ENCODE measurements at regions not wholly inside any gene's neighbourhood (a gene's known extent, or its start where the extent isn't known, plus 50 kb on each side); places are given as distances from the start of the nearest gene placed in this dataset.

- TF ChIP-seq CBX5 (IDR thresholded peaks at IDR 0.05; ENCODE audit: low read depth) (no peak), SRF (IDR thresholded peaks at IDR 0.05; ENCODE audit: low read depth in 2 of 2, low read length in 2 of 2) (no peak), NFYB (IDR thresholded peaks at IDR 0.05; ENCODE audit: insufficient read depth, low read depth, low read length) (no peak), POU2F2 (IDR thresholded peaks at IDR 0.05; ENCODE audit: borderline replicate concordance, low read depth, low read length) (no peak)
Observed at GRCh38 chr14:100671906-100672305, 54.8 kb upstream of the DLK1 start (continued).

DNA sequence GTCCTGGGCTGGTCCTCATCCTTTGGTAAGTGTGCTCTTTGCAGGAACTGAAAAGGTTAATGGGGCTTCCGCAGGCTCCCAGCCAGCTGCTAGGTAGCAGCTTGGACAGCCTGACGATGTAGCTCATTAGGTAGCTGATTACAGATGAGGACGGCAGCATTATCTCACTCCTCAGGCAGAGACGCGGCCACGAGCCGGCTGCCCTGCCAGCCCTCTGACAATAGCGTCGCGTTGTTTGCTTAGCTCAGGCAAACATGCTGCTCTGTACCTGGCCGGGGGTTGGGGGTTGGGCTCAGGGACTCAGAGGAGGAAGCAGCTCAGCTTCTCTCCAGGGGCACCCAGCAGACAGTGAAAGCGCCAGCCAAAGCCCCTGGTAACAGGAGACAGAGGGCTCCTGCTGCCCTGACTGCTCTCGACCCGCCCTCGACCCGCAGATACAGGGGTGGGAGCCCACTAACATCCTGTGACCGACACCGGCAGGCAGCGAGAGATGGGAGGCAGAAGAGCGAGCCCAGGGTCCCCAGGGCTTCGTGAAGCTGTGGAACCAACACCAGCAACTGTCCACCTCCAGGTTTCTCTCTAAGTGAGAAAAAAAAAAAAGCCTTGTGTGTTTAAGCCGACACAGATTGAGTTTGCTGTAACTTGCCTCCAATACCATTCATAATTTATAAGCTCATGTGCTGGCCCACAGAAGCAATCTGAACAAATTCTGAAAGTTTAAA, 53.4 kb upstream of the DLK1 start:
- FAIRE-seq (no peak), ATAC-seq (no peak), DNase-seq (ENCODE audit: low read depth, low spot score) (no peak)
- H3K27ac ChIP-seq (ENCODE audit: control insufficient read depth, insufficient read depth): no peak overlapping the region
- CTCF ChIA-PET: interaction anchor here (1.4 to 2.1 kb wide), 2 partner anchors 10 to 12 kb away, joined by 3 to 12 read pairs; no protein-coding TSS in a partner anchor
- no peak overlapping the region for H2AFZ ChIP-seq (ENCODE audit: control insufficient read depth, low read depth, low read length)
- H3K79me2 ChIP-seq (ENCODE audit: control insufficient read depth, insufficient read depth, low read length): no peaks in the 10 kb centered on the region
- no peaks in the 10 kb centered on the region for H3K9me3 ChIP-seq (replicated peaks; ENCODE audit: control insufficient read depth, insufficient read depth, low read length)
- peaks cover 3% of the 10 kb centered on the region; the same call in 1 of the 2 replicates for H4K20me1 ChIP-seq (ENCODE audit: control insufficient read depth, insufficient read depth)
- no peak overlapping the region for H3K9ac ChIP-seq (ENCODE audit: control insufficient read depth, insufficient read depth, low read length)
- H3K4me1 ChIP-seq (ENCODE audit: control insufficient read depth, insufficient read depth, low read length): no peaks in the 10 kb centered on the region
- BruUV-seq (replicated peaks): no TSS peak
- TF ChIP-seq GABPA (IDR thresholded peaks at IDR 0.05; ENCODE audit: low read depth): no peak
- TF ChIP-seq SKIL (IDR thresholded peaks at IDR 0.05; ENCODE audit: low read depth, poor library complexity, severe bottlenecking): no peak
- no peak for TF ChIP-seq FOS (IDR thresholded peaks at IDR 0.05; ENCODE audit: borderline replicate concordance, extremely low read depth, insufficient read length)
- TF ChIP-seq, protein P1, sequence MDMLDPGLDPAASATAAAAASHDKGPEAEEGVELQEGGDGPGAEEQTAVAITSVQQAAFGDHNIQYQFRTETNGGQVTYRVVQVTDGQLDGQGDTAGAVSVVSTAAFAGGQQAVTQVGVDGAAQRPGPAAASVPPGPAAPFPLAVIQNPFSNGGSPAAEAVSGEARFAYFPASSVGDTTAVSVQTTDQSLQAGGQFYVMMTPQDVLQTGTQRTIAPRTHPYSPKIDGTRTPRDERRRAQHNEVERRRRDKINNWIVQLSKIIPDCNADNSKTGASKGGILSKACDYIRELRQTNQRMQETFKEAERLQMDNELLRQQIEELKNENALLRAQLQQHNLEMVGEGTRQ (IDR thresholded peaks at IDR 0.05; ENCODE audit: borderline replicate concordance, low read depth, low read length): no peak
- H3K27me3 ChIP-seq (replicated peaks in 1 of 2; ENCODE audit: control insufficient read depth in 2 of 2, insufficient read depth in 2 of 2, low read length in 1 of 2): peaks cover 0 to 3% of the 10 kb centered on the region in 2 experiments; a peak in 2 of 4 replicates
- intact Hi-C loops (cut with micrococcal nuclease; ENCODE audit: unreplicated experiment) (no loop called here), in situ Hi-C loops (cut with MboI) (no loop called here)
- POLR2A ChIA-PET: interaction anchor here (0.6 kb wide), 1 partner anchor 1008 kb away, joined by 3 read pairs; no protein-coding TSS in a partner anchor
- no peak overlapping the region for H3K4me3 ChIP-seq
- WGBS (ENCODE audit: insufficient coverage, insufficient replicate concordance, low lambda C conversion rate, missing lambda C conversion rate): 9% methylated on average over 22 of the region's 22 CpGs
- RAD21 ChIA-PET (ENCODE audit: unreplicated experiment): no interaction called here
- no peaks in the 10 kb centered on the region for H3K36me3 ChIP-seq (ENCODE audit: control insufficient read depth in 2 of 2, insufficient read depth in 2 of 2, low read length in 1 of 2)
- H3K4me2 ChIP-seq (ENCODE audit: control insufficient read depth, insufficient read depth): no peak overlapping the region
- SMC1A ChIA-PET (ENCODE audit: uncharacterized antibody, unreplicated experiment): no interaction called here
